Central memory CD8-positive, alpha-beta T cell (primary cell): ENCODE measurements at regions not wholly inside any gene's neighbourhood (a gene's known extent, or its start where the extent isn't known, plus 50 kb on each side); places are given as distances from the start of the nearest gene placed in this dataset.
A peak's percentile ranks its signal among the peaks of the same experiment; 100 is the strongest.

Experiments
- ATAC-seq: fragments of 150-1000 bp; cut with Tn5 transposase; replicated peaks from 2 replicates; pipeline ENCODE4 v1.10.0; 2022; ENCODE audit warnings: mild to moderate bottlenecking, moderate FRiP score, moderate number of reproducible peaks; ENCODE audit not compliant: poor library complexity, severe bottlenecking; ENCODE audit errors: extremely low read depth
- DNase-seq, 2 donors: peaks; one replicate each; pipeline ENCODE4 v3.0.0; 2021; ENCODE audit warnings: low spot score in 2 of 2
- H3K27ac Mint-ChIP-seq: one replicate; pipeline ENCODE4 v1.8.0; 2022; ENCODE audit warnings: low read depth, mild to moderate bottlenecking, moderate library complexity, mixed read lengths
- H3K27me3 Mint-ChIP-seq: one replicate; pipeline ENCODE4 v1.8.0; 2022; ENCODE audit warnings: mixed read lengths
- H3K36me3 Mint-ChIP-seq: one replicate; pipeline ENCODE4 v1.8.0; 2022; ENCODE audit warnings: mild to moderate bottlenecking, moderate library complexity, mixed read lengths; ENCODE audit not compliant: insufficient read depth
- H3K4me1 Mint-ChIP-seq: one replicate; pipeline ENCODE4 v1.8.0; 2022; ENCODE audit warnings: mixed read lengths
- H3K4me3 Mint-ChIP-seq: one replicate; pipeline ENCODE4 v1.8.0; 2022; ENCODE audit warnings: mild to moderate bottlenecking, moderate library complexity, mixed read lengths
- H3K9me3 Mint-ChIP-seq: one replicate; pipeline ENCODE4 v1.8.0; 2022; ENCODE audit warnings: mixed read lengths

DNA sequence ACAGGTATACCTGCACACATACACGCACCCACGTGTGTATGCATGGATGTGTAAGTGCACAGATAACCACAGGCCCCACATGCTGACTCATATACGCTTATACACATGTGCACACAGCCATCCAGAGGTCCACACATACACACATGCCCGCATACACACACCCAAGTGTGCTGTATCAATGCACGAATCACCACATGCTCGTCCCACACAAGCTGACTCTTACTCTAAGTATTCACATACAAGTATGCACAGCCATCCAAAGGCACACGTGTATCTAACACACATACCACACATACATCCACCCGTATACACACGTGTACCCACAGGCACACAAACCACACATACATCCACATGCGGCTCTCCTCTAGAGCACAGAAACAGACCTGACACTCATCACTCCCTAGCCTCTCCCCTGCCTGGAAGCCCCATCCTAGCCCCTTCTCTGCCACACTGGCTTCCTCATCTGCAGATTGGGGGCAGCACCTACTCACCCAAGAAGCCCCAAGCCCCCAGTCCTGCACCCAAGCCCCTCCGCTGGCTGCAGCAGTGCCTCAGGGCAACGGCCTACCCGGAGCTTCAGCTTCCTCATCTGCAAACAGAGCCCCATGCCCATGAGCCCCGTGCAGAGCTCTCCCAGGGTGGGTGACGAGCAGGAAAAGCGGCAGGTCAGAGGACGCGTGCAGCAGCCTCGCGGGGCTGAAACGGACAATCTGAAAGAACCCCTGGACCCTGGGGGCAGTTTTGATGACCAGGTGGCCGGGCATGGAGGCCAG, 105.4 kb downstream of the NCOR2 start:
- Mint-ChIP-seq H3K27ac (no peak overlapping the region), H3K4me3 (no peak overlapping the region), H3K9me3 (no peaks in the 10 kb centered on the region), H3K27me3 (no peaks in the 10 kb centered on the region), H3K36me3 (peaks cover 12% of the 10 kb centered on the region), H3K4me1 (peaks cover 70% of the 10 kb centered on the region)
- ATAC-seq (no peak), DNase-seq (no peak)

DNA sequence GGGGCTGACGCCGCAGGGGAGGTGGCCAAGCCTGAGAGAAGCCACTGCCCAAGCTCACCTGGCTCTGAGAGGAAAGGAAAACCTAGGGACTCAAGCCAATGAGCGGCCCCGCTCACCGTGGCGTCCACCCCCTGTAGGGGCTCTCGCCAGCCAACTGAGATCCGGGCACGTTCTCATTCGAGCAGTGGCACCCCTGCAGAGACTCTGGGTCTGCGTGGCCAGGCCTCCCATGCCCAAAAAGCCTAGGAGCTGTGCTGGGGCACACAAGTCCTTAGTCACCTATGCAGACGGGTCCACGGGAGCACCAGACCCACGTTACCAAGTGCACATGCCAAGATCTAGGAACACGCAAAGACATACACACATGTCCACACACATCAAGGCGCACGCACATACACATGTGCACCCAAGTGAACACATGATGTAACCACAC, 106.2 kb downstream of the NCOR2 start:
- Mint-ChIP-seq H3K27ac (no peak overlapping the region), H3K36me3 (peaks cover 7% of the 10 kb centered on the region), H3K9me3 (no peaks in the 10 kb centered on the region), H3K4me3 (no peak overlapping the region), H3K27me3 (no peaks in the 10 kb centered on the region), H3K4me1 (peaks cover 65% of the 10 kb centered on the region)
- no peak for ATAC-seq
- DNase-seq, result no peak

DNA sequence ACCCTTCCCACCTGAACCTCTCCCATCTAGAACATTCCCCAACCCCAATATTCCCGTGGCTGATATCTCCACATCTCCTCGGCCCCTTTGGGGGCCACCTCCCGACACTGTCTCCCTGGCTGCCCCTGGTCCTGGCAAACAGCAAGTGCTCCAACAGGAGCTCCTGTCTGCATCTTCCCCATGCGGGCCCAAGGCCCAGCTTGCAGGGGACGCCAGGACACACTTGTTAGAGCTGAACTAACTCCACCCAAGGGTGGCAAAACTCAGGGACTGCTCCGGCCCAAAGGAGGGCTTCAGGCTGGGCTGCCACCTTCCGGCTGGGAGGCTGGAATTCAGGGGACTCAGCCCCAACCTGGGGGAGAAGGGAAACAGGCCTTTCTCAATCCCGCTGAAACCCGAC, 106.6 kb downstream of the NCOR2 start:
- peaks cover 7% of the 10 kb centered on the region for H3K36me3 Mint-ChIP-seq
- peak overlapping the region; percentile 88 for H3K27ac Mint-ChIP-seq
- peaks cover 68% of the 10 kb centered on the region for H3K4me1 Mint-ChIP-seq
- H3K4me3 Mint-ChIP-seq, result no peak overlapping the region
- DNase-seq (no peak), ATAC-seq (no peak)
- H3K9me3 Mint-ChIP-seq, result no peaks in the 10 kb centered on the region
- no peaks in the 10 kb centered on the region for H3K27me3 Mint-ChIP-seq

DNA sequence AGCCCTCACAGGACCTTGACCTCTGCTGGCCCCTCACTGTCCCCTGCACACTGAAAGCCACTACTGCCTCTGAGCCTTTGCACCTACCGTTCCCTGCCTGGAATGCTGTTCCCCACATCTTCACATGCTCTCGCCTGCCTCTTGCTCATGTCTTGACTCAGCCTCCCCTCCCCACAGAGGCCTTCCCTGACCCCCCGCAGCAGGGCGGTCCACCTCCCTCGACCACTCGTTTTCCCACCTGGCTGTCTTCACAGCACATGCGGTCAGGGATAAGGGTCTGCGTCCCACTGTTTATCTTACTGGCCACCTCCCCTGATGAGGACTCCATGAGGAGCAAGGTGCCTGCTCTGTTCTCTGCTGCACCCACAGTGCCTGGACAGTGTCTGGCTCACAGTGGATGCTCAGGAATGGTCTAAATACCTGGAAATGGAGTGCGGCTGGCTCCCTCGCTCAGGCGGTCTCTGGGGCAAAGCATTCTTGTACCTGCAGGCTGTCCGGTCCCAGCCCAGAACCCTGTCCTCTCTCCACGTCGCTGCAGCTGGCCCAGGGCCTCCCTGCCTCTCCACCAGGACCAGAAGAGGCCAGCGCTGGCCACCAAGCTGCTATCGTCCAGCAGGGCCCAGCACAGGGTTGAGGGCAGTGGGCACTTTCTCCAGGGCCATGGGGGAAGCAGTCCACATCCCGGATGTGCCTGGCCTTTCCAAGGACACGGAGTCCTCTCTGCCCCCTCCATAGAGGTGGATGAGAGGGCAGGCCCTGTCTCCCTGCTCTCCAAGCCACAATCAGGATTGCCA, 107.4 kb downstream of the NCOR2 start:
- peaks cover 7% of the 10 kb centered on the region for H3K36me3 Mint-ChIP-seq
- no peaks in the 10 kb centered on the region for H3K27me3 Mint-ChIP-seq
- H3K9me3 Mint-ChIP-seq, result no peaks in the 10 kb centered on the region
- DNase-seq, result no peak
- ATAC-seq, result no peak
- peak overlapping the region; percentile 44 for H3K4me3 Mint-ChIP-seq
- peak overlapping the region; percentile 88 for H3K27ac Mint-ChIP-seq
- peaks cover 67% of the 10 kb centered on the region for H3K4me1 Mint-ChIP-seq

DNA sequence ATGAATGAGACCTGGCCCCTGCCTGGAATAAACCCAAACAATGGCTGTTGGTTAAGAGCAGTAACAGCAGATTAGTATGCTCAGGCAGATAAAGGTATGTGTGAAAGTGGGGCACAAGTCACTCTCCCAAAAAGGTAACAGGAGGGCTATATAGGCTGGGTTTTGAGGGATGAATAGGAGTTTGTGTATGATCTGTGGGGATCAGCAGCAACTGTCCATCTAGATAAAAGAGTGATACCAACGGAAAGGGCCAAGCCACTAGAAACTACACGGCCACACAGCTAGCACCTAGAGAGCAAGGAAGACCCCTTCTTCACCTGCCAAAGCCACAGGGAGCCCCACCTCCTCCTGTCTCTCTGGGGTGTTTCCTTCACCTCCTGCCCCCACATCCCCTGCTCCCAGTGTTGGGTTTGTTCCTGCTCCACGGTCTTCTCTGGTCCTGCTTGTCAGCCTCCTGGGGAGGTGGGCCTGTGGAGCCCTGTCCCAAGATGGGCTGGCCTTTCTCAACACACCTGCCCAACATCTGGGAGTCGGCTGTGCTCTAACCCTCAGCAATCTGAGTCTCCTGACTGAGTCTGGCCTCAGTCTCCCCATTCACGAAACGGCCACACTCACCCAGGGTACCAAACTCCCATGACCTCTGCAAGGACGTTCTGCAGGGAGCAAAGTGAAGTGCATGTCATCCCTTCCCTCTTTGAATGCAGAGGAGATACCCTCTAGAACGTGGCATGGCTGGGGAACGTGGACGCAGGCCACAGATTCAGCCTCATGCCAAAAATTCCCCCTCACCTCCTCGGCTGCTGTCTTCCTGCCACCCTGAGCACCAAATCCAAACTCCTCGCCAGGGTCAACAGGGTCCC, 108.2 kb downstream of the NCOR2 start:
- peak overlapping the region; percentile 88 for H3K27ac Mint-ChIP-seq

DNA sequence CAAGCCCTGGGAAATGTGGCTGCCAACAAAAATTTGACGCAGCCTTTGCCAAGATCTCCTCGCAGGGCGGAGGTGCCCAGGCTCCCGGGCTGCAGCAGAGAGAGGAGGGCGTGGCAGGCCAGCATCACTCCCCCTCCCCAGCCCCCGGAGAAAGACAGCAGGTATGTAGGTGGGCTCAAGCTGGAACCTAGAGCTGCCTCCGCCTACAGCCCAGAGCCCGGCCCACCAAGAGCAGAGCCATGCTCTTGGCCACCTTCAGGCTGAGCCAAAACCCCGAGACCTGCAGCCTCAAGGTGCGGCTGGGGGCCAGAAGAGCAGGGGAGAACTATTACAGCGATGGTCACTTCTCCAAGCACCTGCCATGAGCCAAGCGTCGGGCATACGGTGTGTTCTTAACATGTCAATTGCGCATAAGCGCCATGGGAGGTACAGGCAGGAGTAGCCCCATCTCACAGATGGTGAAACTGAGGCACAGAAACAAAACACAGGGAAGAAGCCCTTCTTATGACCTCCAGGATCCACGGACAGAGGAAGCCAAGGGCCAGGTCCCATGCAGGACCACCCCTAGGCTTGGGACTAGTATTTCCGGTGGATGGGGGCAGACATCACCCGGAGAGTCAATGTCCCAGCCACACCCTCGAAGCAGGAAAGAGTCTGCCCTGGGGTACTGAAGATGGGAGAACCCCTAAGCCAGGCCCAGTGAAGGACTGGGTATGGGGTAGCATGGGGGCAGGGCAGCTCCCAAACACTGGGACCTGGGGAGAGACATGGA, 109.0 kb downstream of the NCOR2 start:
- Mint-ChIP-seq H3K27ac (peak overlapping the region; percentile 88), H3K27me3 (no peaks in the 10 kb centered on the region), H3K36me3 (peaks cover 15% of the 10 kb centered on the region), H3K4me1 (peaks cover 67% of the 10 kb centered on the region), H3K4me3 (peak overlapping the region; percentile 87), H3K9me3 (no peaks in the 10 kb centered on the region)
- no peak for ATAC-seq
- no peak for DNase-seq

More for the DNA sequence above, 108.2 kb downstream of the NCOR2 start:
- peaks cover 10% of the 10 kb centered on the region for H3K36me3 Mint-ChIP-seq
- peaks cover 67% of the 10 kb centered on the region for H3K4me1 Mint-ChIP-seq
- DNase-seq, result no peak
- no peak for ATAC-seq
- no peak overlapping the region for H3K4me3 Mint-ChIP-seq
- no peaks in the 10 kb centered on the region for H3K9me3 Mint-ChIP-seq
- H3K27me3 Mint-ChIP-seq, result no peaks in the 10 kb centered on the region

DNA sequence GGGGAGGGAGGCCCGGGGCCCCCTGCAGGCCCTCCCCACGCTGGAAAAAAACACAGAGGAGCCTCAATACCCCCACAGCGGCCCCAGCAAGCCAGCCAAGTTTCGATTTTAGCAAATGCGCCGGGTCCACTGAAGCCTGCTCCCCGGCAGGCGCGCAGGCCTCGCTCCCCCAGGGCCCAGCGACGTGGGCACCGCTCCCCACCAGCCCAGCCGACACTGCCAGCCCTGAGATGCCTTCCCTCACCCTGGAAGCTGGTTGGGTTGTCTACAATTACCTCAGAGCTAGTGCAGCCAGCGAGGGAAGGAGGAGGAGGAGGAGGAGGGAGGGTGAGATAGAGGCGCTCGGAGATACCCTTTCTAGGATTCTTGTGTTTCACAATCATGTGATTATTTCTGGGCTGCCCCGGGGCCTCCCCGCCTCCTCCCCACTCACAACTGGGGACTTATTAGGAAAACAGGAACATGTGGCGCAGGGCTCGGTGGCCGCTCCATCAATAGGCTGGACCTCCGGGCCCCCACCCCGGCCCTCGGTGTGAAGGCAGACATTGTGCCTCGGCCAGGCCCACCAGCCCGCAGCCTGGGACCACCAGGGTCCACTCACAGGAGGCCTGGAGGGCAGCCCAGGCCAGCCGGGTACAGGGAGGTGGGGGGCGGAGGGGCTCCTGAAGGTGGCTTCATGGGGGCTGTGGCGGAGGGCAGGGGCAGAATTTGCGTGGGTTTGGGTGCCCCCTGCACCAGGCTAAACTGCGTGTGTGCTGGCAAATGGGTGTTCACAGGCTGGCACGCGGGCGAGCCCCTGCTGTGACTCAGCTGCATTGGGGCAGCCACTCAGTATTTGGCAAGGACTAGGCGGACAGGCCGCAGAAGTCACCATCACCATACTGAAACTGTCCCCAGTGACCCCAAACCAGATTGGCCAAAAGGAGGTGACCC, 109.9 kb downstream of the NCOR2 start:
- H3K4me3 Mint-ChIP-seq, result peak overlapping the region; percentile 87
- DNase-seq (peak; percentile 36 to 49), ATAC-seq (peak; percentile 33)
- H3K27me3 Mint-ChIP-seq, result no peaks in the 10 kb centered on the region
- H3K36me3 Mint-ChIP-seq, result peaks cover 18% of the 10 kb centered on the region
- H3K27ac Mint-ChIP-seq, result peak overlapping the region; percentile 88
- H3K4me1 Mint-ChIP-seq, result peaks cover 58% of the 10 kb centered on the region
- H3K9me3 Mint-ChIP-seq, result no peaks in the 10 kb centered on the region

DNA sequence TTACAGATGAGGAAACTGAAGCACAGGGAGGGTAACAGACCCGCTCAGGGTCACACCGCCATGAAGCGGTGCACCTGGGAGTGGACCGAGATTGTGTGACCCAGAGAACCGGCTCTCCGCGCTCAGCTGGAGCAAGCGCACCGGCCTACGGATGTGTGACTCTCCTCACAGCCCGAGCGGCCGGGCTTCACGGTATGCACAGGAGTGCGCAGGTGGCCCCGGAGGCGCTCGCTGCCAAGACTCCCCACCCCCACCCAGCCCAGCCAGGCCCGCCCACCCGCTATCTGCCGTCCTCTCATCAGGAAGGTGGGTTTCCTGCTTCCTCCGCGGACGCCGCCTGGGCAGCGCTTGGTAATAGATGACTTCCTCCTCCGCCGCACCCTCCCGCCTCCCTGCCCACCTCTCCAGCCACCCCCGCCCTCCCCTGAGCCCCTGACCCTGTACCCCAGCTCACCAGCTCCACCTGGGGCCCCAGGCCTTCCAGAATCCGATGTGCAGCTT, 110.7 kb downstream of the NCOR2 start:
- Mint-ChIP-seq H3K9me3 (no peaks in the 10 kb centered on the region), H3K4me3 (peak overlapping the region; percentile 87), H3K36me3 (peaks cover 18% of the 10 kb centered on the region), H3K4me1 (peaks cover 50% of the 10 kb centered on the region), H3K27me3 (no peaks in the 10 kb centered on the region), H3K27ac (peak overlapping the region; percentile 88)
- DNase-seq, result no peak
- peak; percentile 3 for ATAC-seq

DNA sequence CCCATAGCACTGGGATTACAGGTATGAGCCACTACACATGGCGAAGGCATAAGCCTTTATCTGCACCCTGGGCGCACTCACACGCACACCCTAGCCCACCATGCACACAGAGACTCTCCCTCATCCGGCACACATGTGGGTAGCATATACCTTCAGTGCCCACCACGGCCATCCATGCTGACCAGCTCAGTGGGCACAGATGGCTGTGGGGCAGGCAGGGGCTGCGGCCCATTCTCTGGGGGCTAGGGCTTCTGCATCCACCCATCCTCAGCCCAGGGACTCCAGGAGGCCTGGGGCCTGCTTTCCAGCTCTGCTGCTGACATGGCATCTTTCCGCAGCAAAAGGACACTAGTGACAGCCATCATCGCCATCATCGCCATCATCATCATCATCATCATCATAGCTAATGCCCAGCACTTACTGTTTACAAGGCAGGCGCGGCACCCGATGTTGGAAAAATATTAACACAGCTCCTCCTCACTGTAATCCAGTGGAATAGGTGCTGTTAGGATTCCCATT, 111.2 kb downstream of the NCOR2 start:
- no peak for ATAC-seq
- no peaks in the 10 kb centered on the region for H3K9me3 Mint-ChIP-seq
- DNase-seq, result no peak
- H3K27ac Mint-ChIP-seq, result peak overlapping the region; percentile 88
- peak overlapping the region; percentile 87 for H3K4me3 Mint-ChIP-seq
- H3K27me3 Mint-ChIP-seq, result no peaks in the 10 kb centered on the region
- H3K4me1 Mint-ChIP-seq, result peaks cover 52% of the 10 kb centered on the region
- H3K36me3 Mint-ChIP-seq, result peaks cover 18% of the 10 kb centered on the region

DNA sequence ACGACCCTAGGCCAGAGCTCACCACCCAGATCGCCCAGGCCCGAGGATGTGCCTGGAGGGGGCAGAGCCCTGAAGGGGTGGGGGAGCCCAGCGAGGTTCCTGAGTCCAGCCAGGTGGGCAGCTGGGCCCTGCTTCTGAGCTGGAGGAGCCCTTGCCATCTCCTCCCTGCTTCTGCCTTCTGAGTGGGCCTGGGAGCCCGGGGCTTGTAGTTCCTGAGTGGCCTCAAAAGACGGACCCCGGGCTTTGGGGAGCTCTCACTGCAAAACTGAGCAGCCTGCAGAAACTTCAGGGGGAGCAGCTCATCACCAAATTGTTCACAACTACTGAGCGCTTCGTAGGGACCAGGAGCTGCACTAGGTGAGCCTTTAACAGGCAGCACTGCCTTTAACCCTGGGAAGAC, 112.1 kb downstream of the NCOR2 start:
- H3K27me3 Mint-ChIP-seq, result no peaks in the 10 kb centered on the region
- H3K4me1 Mint-ChIP-seq, result peaks cover 61% of the 10 kb centered on the region
- DNase-seq, result no peak
- peaks cover 18% of the 10 kb centered on the region for H3K36me3 Mint-ChIP-seq
- peak overlapping the region; percentile 87 for H3K4me3 Mint-ChIP-seq
- ATAC-seq, result no peak
- H3K9me3 Mint-ChIP-seq, result no peaks in the 10 kb centered on the region
- H3K27ac Mint-ChIP-seq, result peak overlapping the region; percentile 88

DNA sequence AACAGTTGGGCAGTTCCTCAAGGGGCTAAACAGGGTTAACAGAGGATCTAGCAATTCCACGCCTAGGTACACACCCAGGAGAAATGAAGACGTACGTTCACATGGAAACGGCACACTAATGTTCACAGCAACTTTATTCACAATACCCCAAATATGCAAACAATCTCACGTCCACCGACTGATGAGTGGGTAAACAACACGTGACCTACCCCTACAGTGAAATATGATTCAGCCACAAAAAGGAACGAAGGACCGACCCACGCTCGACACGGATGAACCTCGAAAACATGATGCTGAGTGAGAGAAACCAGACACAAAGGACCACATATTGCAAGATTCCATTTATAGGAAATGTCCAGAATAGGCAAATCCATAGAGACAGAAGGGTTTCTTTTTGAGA, 112.7 kb downstream of the NCOR2 start:
- DNase-seq (no peak), ATAC-seq (no peak)
- H3K4me3 Mint-ChIP-seq, result peak overlapping the region; percentile 69
- peaks cover 63% of the 10 kb centered on the region for H3K4me1 Mint-ChIP-seq
- peaks cover 17% of the 10 kb centered on the region for H3K36me3 Mint-ChIP-seq
- H3K27ac Mint-ChIP-seq, result peak overlapping the region; percentile 90
- H3K27me3 Mint-ChIP-seq, result no peaks in the 10 kb centered on the region
- H3K9me3 Mint-ChIP-seq, result no peaks in the 10 kb centered on the region
